Nucleus accumbens (tissue), 56 donors: ENCODE measurements at regions not wholly inside any gene's neighbourhood (a gene's known extent, or its start where the extent isn't known, plus 50 kb on each side); places are given as distances from the start of the nearest gene placed in this dataset.

Experiments used
- DNase-seq, 56 donors: peaks; one replicate each; lab custom pipeline; 2025; lab: John Stamatoyannopoulos, UW

GRCh38 chr11:80182901-80183300, 742.1 kb upstream of the TENM4 start:
- no peak for DNase-seq

- DNase-seq = no peak
Measured at GRCh38 chr11:80173371-80174136, 732.7 kb upstream of the TENM4 start.

- no peak for DNase-seq
Measured at GRCh38 chr11:80168796-80169195, 728.0 kb upstream of the TENM4 start.

GRCh38 chr11:80167766-80168165, 726.9 kb upstream of the TENM4 start:
- DNase-seq = no peak

GRCh38 chr11:80165744-80166143, 724.9 kb upstream of the TENM4 start:
- DNase-seq = no peak

GRCh38 chr11:80163441-80163840, 722.6 kb upstream of the TENM4 start:
- no peak for DNase-seq

- DNase-seq = no peak
Measured at GRCh38 chr11:80163011-80163410, 722.2 kb upstream of the TENM4 start.

GRCh38 chr11:80162387-80162786, 721.6 kb upstream of the TENM4 start:
- no peak for DNase-seq

- DNase-seq = no peak
Measured at GRCh38 chr11:80157447-80157846, 716.6 kb upstream of the TENM4 start.

GRCh38 chr11:80156062-80156461, 715.2 kb upstream of the TENM4 start:
- DNase-seq = no peak

- DNase-seq = peak in 1 of 56 donors; percentile 0
Measured at GRCh38 chr11:80155412-80156017, 714.7 kb upstream of the TENM4 start.

GRCh38 chr11:80146232-80146631, 705.4 kb upstream of the TENM4 start:
- DNase-seq = peak in 5 of 56 donors; percentile 1 to 11 (median 3)

GRCh38 chr11:80144897-80145594, 704.2 kb upstream of the TENM4 start:
- DNase-seq = no peak

- no peak for DNase-seq
Measured at GRCh38 chr11:80136991-80137390, 696.2 kb upstream of the TENM4 start.

GRCh38 chr11:80129396-80129795, 688.6 kb upstream of the TENM4 start:
- no peak for DNase-seq

- no peak for DNase-seq
Measured at GRCh38 chr11:80122211-80122610, 681.4 kb upstream of the TENM4 start.

- peak in 1 of 56 donors; percentile 6 for DNase-seq
Measured at GRCh38 chr11:80118073-80118472, 677.2 kb upstream of the TENM4 start.

GRCh38 chr11:80116796-80117195, 676.0 kb upstream of the TENM4 start:
- DNase-seq = no peak

GRCh38 chr11:80109652-80110051, 668.8 kb upstream of the TENM4 start:
- DNase-seq = no peak

- DNase-seq = no peak
Measured at GRCh38 chr11:80109031-80109430, 668.2 kb upstream of the TENM4 start.

- no peak for DNase-seq
Measured at GRCh38 chr11:80107415-80107814, 666.6 kb upstream of the TENM4 start.

GRCh38 chr11:80104191-80104590, 663.4 kb upstream of the TENM4 start:
- no peak for DNase-seq
